H1 (cell line): ENCODE measurements at regions not wholly inside any gene's neighbourhood (a gene's known extent, or its start where the extent isn't known, plus 50 kb on each side); places are given as distances from the start of the nearest gene placed in this dataset.

Experiments used
- CTCF ChIA-PET: fragments of 300-600 bp; sonication (Branson Sonifier 250); formaldehyde crosslinking; loops from one replicate; lab custom pipeline; 2021; ENCODE audit not compliant: partially characterized antibody; lab: Charles Lee
- POLR2A ChIA-PET: fragments of 300-600 bp; sonication (Branson Sonifier 250); formaldehyde crosslinking; loops from one replicate; lab custom pipeline; 2021; ENCODE audit warnings: inconsistent platforms; ENCODE audit not compliant: partially characterized antibody; lab: Charles Lee
- DNase-seq, 2 experiments: peaks; one replicate each; pipeline versions ENCODE4 v3.0.0 to v3.0.0-alpha.2; 2010 to 2022; ENCODE audit warnings: low spot score in 2 of 2, low read depth in 1 of 2, mixed read lengths in 1 of 2
- FAIRE-seq: peaks from 2 replicates; lab custom pipeline; 2011; peaks lifted over from hg19 to GRCh38; lab: Jason Lieb, UNC
- H2AFZ ChIP-seq: 2 replicates; pipeline ENCODE4 v1.8.1; 2012; ENCODE audit warnings: low read length, inconsistent platforms
- H2AK5ac ChIP-seq: 2 replicates; pipeline ENCODE4 v1.6.1; 2013; ENCODE audit warnings: low read depth, low read length
- H2BK120ac ChIP-seq: replicated peaks from 2 replicates; pipeline ENCODE3; 2013; ENCODE audit warnings: low read depth, low read length, inconsistent platforms
- H2BK12ac ChIP-seq: 2 replicates; pipeline ENCODE4 v1.6.1; 2013; ENCODE audit warnings: low read depth, low read length
- H2BK15ac ChIP-seq: 2 replicates; pipeline ENCODE4 v1.6.1; 2013; ENCODE audit warnings: low read length
- H2BK20ac ChIP-seq: 2 replicates; pipeline ENCODE4 v1.6.1; 2013; ENCODE audit warnings: low read length
- H2BK5ac ChIP-seq: 2 replicates; pipeline ENCODE4 v1.6.1; 2013; ENCODE audit warnings: low read depth, low read length
- H3K14ac ChIP-seq: 2 replicates; pipeline ENCODE4 v1.6.1; 2013; ENCODE audit warnings: inconsistent platforms; ENCODE audit not compliant: insufficient read length
- H3K18ac ChIP-seq: 2 replicates; pipeline ENCODE4 v1.6.1; 2013; ENCODE audit warnings: low read length; ENCODE audit errors: extremely low read depth
- H3K23ac ChIP-seq: 2 replicates; pipeline ENCODE4 v1.6.1; 2013; ENCODE audit warnings: inconsistent platforms; ENCODE audit not compliant: insufficient read length
- H3K23me2 ChIP-seq: 2 replicates; pipeline ENCODE4 v1.6.1; 2013; ENCODE audit warnings: low read depth, low read length
- H3K27ac ChIP-seq: 2 replicates; pipeline ENCODE4 v1.6.1; 2011; ENCODE audit warnings: low read depth, low read length, inconsistent platforms
- H3K27me3 ChIP-seq, 4 experiments: replicated peaks in 1 of 4; 1 replicate in 1 of 4; 2 replicates in 3 of 4; pipeline versions ENCODE4 v1.6.1 to v1.8.1; 2011 to 2013; ENCODE audit warnings: low read length in 3 of 4, mild to moderate bottlenecking in 3 of 4, inconsistent platforms in 2 of 4, mixed read lengths in 2 of 4, moderate library complexity in 1 of 4; ENCODE audit not compliant: control insufficient read depth in 3 of 4, insufficient read depth in 3 of 4; ENCODE audit errors: extremely low read depth in 1 of 4
- H3K36me3 ChIP-seq, 4 experiments: 2 replicates each; pipeline versions ENCODE4 v1.6.1 to v1.8.1; 2011 to 2013; ENCODE audit warnings: mild to moderate bottlenecking in 4 of 4, low read length in 3 of 4, moderate library complexity in 2 of 4, control low read depth in 1 of 4, inconsistent platforms in 1 of 4; ENCODE audit not compliant: insufficient read depth in 4 of 4, control insufficient read depth in 2 of 4
- H3K4ac ChIP-seq: replicated peaks from 2 replicates; pipeline ENCODE3; 2013; ENCODE audit warnings: low read length, low read depth, mixed read lengths, inconsistent platforms; ENCODE audit not compliant: insufficient read length
- H3K4me1 ChIP-seq, 4 experiments: replicated peaks in 1 of 4; 1 replicate in 1 of 4; 2 replicates in 3 of 4; pipeline versions ENCODE4 v1.6.1 to v1.8.1; 2011 to 2013; ENCODE audit warnings: low read length in 3 of 4, inconsistent platforms in 2 of 4, mixed read lengths in 1 of 4; ENCODE audit not compliant: insufficient read depth in 4 of 4, control insufficient read depth in 3 of 4
- H3K4me2 ChIP-seq, 2 experiments: 2 replicates each; pipeline versions ENCODE4 v1.6.1 to v1.8.1; 2011 to 2013; ENCODE audit warnings: low read depth in 2 of 2, low read length in 2 of 2, control low read depth in 1 of 2, inconsistent platforms in 1 of 2, mild to moderate bottlenecking in 1 of 2; ENCODE audit not compliant: insufficient read depth in 1 of 2
- H3K4me3 ChIP-seq, 4 experiments: fragments of 200-600, 300-600 bp in 1 of 4; sonication (generic), shearing (Covaris generic), sonication (Bioruptor Twin) in 1 of 4; 2 replicates each; pipeline versions ENCODE4 v1.5.1 to v1.8.1; 2011 to 2016; ENCODE audit warnings: low read length in 4 of 4, low read depth in 3 of 4, control low read depth in 2 of 4, inconsistent platforms in 2 of 4, mild to moderate bottlenecking in 2 of 4, mixed read lengths in 1 of 4, moderate library complexity in 1 of 4; ENCODE audit not compliant: insufficient read depth in 2 of 4; ENCODE audit errors: extremely low read depth in 1 of 4
- H3K56ac ChIP-seq: replicated peaks from 2 replicates; pipeline ENCODE3; 2013; ENCODE audit warnings: low read depth, mild to moderate bottlenecking, mixed read lengths, low read length, inconsistent platforms; ENCODE audit not compliant: insufficient read length
- H3K79me1 ChIP-seq: 2 replicates; pipeline ENCODE4 v1.6.1; 2013; ENCODE audit warnings: low read depth, low read length, control low read depth
- H3K79me2 ChIP-seq, 2 experiments: 2 replicates each; pipeline versions ENCODE4 v1.6.1 to v1.8.1; 2012 to 2013; ENCODE audit warnings: low read length in 2 of 2, mild to moderate bottlenecking in 2 of 2, inconsistent platforms in 1 of 2; ENCODE audit not compliant: insufficient read depth in 2 of 2, control insufficient read depth in 1 of 2
- H3K9ac ChIP-seq, 4 experiments: replicated peaks in 1 of 4; 1 replicate in 1 of 4; 2 replicates in 3 of 4; pipeline versions ENCODE4 v1.6.1 to v1.8.1; 2011 to 2013; ENCODE audit warnings: low read depth in 3 of 4, low read length in 3 of 4, control low read depth in 2 of 4, mild to moderate bottlenecking in 2 of 4, moderate library complexity in 2 of 4, inconsistent platforms in 1 of 4; ENCODE audit errors: extremely low read depth in 1 of 4
- H3K9me3 ChIP-seq, 2 experiments: 2 replicates each; pipeline versions ENCODE4 v1.6.1 to v1.8.1; 2012 to 2013; ENCODE audit warnings: mild to moderate bottlenecking in 2 of 2, moderate library complexity in 2 of 2, control low read depth in 1 of 2, inconsistent platforms in 1 of 2, low read depth in 1 of 2, low read length in 1 of 2, mixed read lengths in 1 of 2; ENCODE audit not compliant: insufficient read depth in 2 of 2
- H4K20me1 ChIP-seq, 2 experiments: replicated peaks in 1 of 2; 2 replicates each; pipeline versions ENCODE3 to v1.8.1; 2011 to 2013; ENCODE audit warnings: inconsistent platforms in 2 of 2, low read length in 2 of 2, mild to moderate bottlenecking in 1 of 2; ENCODE audit not compliant: insufficient read depth in 2 of 2, control insufficient read depth in 1 of 2
- H4K5ac ChIP-seq: 2 replicates; pipeline ENCODE4 v1.6.1; 2013; ENCODE audit warnings: low read length, low read depth, mixed read lengths, inconsistent platforms; ENCODE audit not compliant: insufficient read length
- H4K8ac ChIP-seq: 2 replicates; pipeline ENCODE4 v1.8.0; 2013; ENCODE audit warnings: mild to moderate bottlenecking, moderate library complexity, low read length, inconsistent platforms; ENCODE audit not compliant: insufficient read depth; ENCODE audit errors: extremely low read depth
- H4K91ac ChIP-seq: replicated peaks from 2 replicates; pipeline ENCODE3; 2013; ENCODE audit warnings: low read length, mixed read lengths, inconsistent platforms; ENCODE audit not compliant: insufficient read length
- BACH1 ChIP-seq: IDR thresholded peaks from 2 replicates; pipeline ENCODE4 v1.6.1; 2012; ENCODE audit warnings: low read length, improper control_type of control experiment
- RAD21 ChIP-seq, 2 experiments: IDR thresholded peaks in 1 of 2; conservative IDR thresholded peaks in 1 of 2; 2 replicates each; pipeline ENCODE4 v1.6.1; 2011; ENCODE audit warnings: low read depth in 2 of 2, low read length in 2 of 2, improper control_type of control experiment in 1 of 2, inconsistent platforms in 1 of 2, mild to moderate bottlenecking in 1 of 2, moderate library complexity in 1 of 2
- TCF12 ChIP-seq: IDR thresholded peaks from 2 replicates; pipeline ENCODE4 v1.6.1; 2011; ENCODE audit warnings: low read depth, mild to moderate bottlenecking, low read length
- WGBS, 2 experiments: shearing (Covaris generic) in 1 of 2; methylation state at CpG; one replicate each; pipeline versions ENCODE4 v1.1.6 to v1.1.7; 2013 to 2015; ENCODE audit warnings: low lambda C conversion rate in 2 of 2, mixed read lengths in 2 of 2, inconsistent platforms in 1 of 2, low coverage in 1 of 2, missing lambda C conversion rate in 1 of 2; ENCODE audit not compliant: insufficient replicate concordance in 2 of 2, insufficient coverage in 1 of 2, insufficient read length in 1 of 2; ENCODE audit errors: extremely low coverage in 1 of 2, missing lambda C conversion rate in 1 of 2; 5-methylcytosine and 5-hydroxymethylcytosine counted together

GRCh38 chr9:118438810-118439209 lies 734.6 kb downstream of the TLR4 start:
- Histone ChIP-seq H4K91ac (no peak overlapping the region), H4K20me1 (no peaks in the 10 kb centered on the region), H3K27ac (no peak overlapping the region), H3K4me1 (no peaks in the 10 kb centered on the region), H3K23ac (no peak overlapping the region), H3K4ac (no peak overlapping the region), H4K8ac (no peak overlapping the region), H2AFZ (no peak overlapping the region), H2AK5ac (no peak overlapping the region), H3K56ac (no peak overlapping the region), H3K23me2 (no peaks in the 10 kb centered on the region), H3K14ac (no peak overlapping the region), H3K79me2 (no peaks in the 10 kb centered on the region), H2BK15ac (no peak overlapping the region), H2BK20ac (no peak overlapping the region), H2BK5ac (no peak overlapping the region), H3K18ac (no peak overlapping the region), H4K5ac (no peak overlapping the region), H3K79me1 (no peaks in the 10 kb centered on the region), H3K4me2 (no peak overlapping the region), H3K36me3 (no peaks in the 10 kb centered on the region), H3K4me3 (no peak overlapping the region), H2BK12ac (no peak overlapping the region), H3K9me3 (no peaks in the 10 kb centered on the region), H3K27me3 (no peaks in the 10 kb centered on the region), H3K9ac (no peak overlapping the region), H2BK120ac (no peak overlapping the region)
- FAIRE-seq (no peak), DNase-seq (no peak)
- TF ChIP-seq TCF12 (no peak), RAD21 (IDR thresholded peaks at IDR 0.05 in 1 of 2, conservative IDR thresholded peaks at IDR 0.05 in 1 of 2; ENCODE audit: low read depth in 2 of 2, low read length in 2 of 2) (no peak), BACH1 (no peak)
- POLR2A ChIA-PET, result no interaction called here
- CTCF ChIA-PET, result interaction anchor here (0.6 to 0.9 kb wide), 2 partner anchors 16 to 1118 kb away, joined by 3 read pairs; no protein-coding TSS in a partner anchor
- 100% methylated on average over 1 of the region's 1 CpG; no CpG with 5 or more reads in 1 of the 2 experiments for WGBS, 2 experiments
